Progenitor cell of endocrine pancreas (in vitro differentiated cells): ENCODE measurements at regions not wholly inside any gene's neighbourhood (a gene's known extent, or its start where the extent isn't known, plus 50 kb on each side); places are given as distances from the start of the nearest gene placed in this dataset.

Experiments used
- DNase-seq: peaks from one replicate; pipeline ENCODE4 v3.0.0; 2021; ENCODE audit warnings: low spot score; ENCODE audit not compliant: unreplicated experiment
- H3K27ac Mint-ChIP-seq: 2 replicates; pipeline ENCODE4 v1.8.0; 2021; ENCODE audit warnings: mild to moderate bottlenecking, moderate library complexity, mixed read lengths
- H3K27me3 Mint-ChIP-seq: 2 replicates; pipeline ENCODE4 v1.8.0; 2021; ENCODE audit warnings: mixed read lengths
- H3K36me3 Mint-ChIP-seq: 2 replicates; pipeline ENCODE4 v1.8.0; 2022; ENCODE audit warnings: mixed read lengths; ENCODE audit not compliant: insufficient read depth
- H3K4me1 Mint-ChIP-seq: 2 replicates; pipeline ENCODE4 v1.8.0; 2021; ENCODE audit warnings: low read depth, mixed read lengths
- H3K4me3 Mint-ChIP-seq: 2 replicates; pipeline ENCODE4 v1.8.0; 2021; ENCODE audit warnings: low read depth, mild to moderate bottlenecking, moderate library complexity, mixed read lengths
- H3K9me3 Mint-ChIP-seq: 2 replicates; pipeline ENCODE4 v1.8.0; 2021; ENCODE audit warnings: low read depth, mixed read lengths
- CTCF ChIP-seq: fragments of 200-600 bp; sonication (generic); IDR thresholded peaks from one replicate; pipeline ENCODE4 v1.5.0; 2021; ENCODE audit warnings: antibody characterized with exemption, mild to moderate bottlenecking; ENCODE audit not compliant: unreplicated experiment

- no peak overlapping the region for H3K27ac Mint-ChIP-seq
- no peak overlapping the region for H3K4me3 Mint-ChIP-seq
- TF ChIP-seq CTCF: no peak
- H3K9me3 Mint-ChIP-seq: peaks cover 72% of the 10 kb centered on the region
- no peaks in the 10 kb centered on the region for H3K4me1 Mint-ChIP-seq
- no peak for DNase-seq
- H3K36me3 Mint-ChIP-seq: peaks cover 4% of the 10 kb centered on the region
- H3K27me3 Mint-ChIP-seq: no peaks in the 10 kb centered on the region
Measured at GRCh38 chr13:19283836-19284235, 102.2 kb upstream of the TUBA3C start.

GRCh38 chr13:19268331-19268730 is 86.7 kb upstream of the TUBA3C start:
- no peaks in the 10 kb centered on the region for H3K4me1 Mint-ChIP-seq
- H3K27ac Mint-ChIP-seq: no peak overlapping the region
- H3K9me3 Mint-ChIP-seq: peaks cover 60% of the 10 kb centered on the region
- no peak for TF ChIP-seq CTCF
- H3K27me3 Mint-ChIP-seq: no peaks in the 10 kb centered on the region
- no peak overlapping the region for H3K4me3 Mint-ChIP-seq
- peaks cover 3% of the 10 kb centered on the region for H3K36me3 Mint-ChIP-seq
- no peak for DNase-seq

- Mint-ChIP-seq H3K9me3 (peaks cover 63% of the 10 kb centered on the region), H3K36me3 (peaks cover 2% of the 10 kb centered on the region), H3K27me3 (no peaks in the 10 kb centered on the region), H3K4me3 (no peak overlapping the region), H3K27ac (no peak overlapping the region), H3K4me1 (no peaks in the 10 kb centered on the region)
- no peak for TF ChIP-seq CTCF
- no peak for DNase-seq
Measured at GRCh38 chr13:19267746-19268145, 86.1 kb upstream of the TUBA3C start.

GRCh38 chr13:19266979-19267378 is 85.4 kb upstream of the TUBA3C start:
- no peaks in the 10 kb centered on the region for H3K27me3 Mint-ChIP-seq
- H3K4me3 Mint-ChIP-seq: no peak overlapping the region
- DNase-seq: no peak
- TF ChIP-seq CTCF: no peak
- H3K9me3 Mint-ChIP-seq: peaks cover 56% of the 10 kb centered on the region
- no peaks in the 10 kb centered on the region for H3K4me1 Mint-ChIP-seq
- no peaks in the 10 kb centered on the region for H3K36me3 Mint-ChIP-seq
- no peak overlapping the region for H3K27ac Mint-ChIP-seq

- Mint-ChIP-seq H3K36me3 (no peaks in the 10 kb centered on the region), H3K27ac (no peak overlapping the region), H3K27me3 (no peaks in the 10 kb centered on the region), H3K9me3 (peaks cover 55% of the 10 kb centered on the region), H3K4me3 (no peak overlapping the region), H3K4me1 (no peaks in the 10 kb centered on the region)
- no peak for TF ChIP-seq CTCF
- DNase-seq: no peak
Measured at GRCh38 chr13:19264711-19265110, 83.1 kb upstream of the TUBA3C start.
